ENCODE measurements at regions not wholly inside any gene's neighbourhood (a gene's known extent, or its start where the extent isn't known, plus 50 kb on each side); places are given as distances from the start of the nearest gene placed in this dataset.

GRCh38 chr1:101399222-101399621, 162.4 kb downstream of the S1PR1 start:
- no peak overlapping the region for H3K27ac ChIP-seq (ENCODE audit: low read depth, low read length, poor library complexity, severe bottlenecking)
- H3K27me3 ChIP-seq (replicated peaks; ENCODE audit: insufficient read depth, low read depth, low read length, poor library complexity): no peaks in the 10 kb centered on the region
- no peak overlapping the region for H3K4me3 ChIP-seq (ENCODE audit: low read depth, low read length, poor library complexity, severe bottlenecking)
- H3K9me3 ChIP-seq (ENCODE audit: low read depth, low read length, poor library complexity, severe bottlenecking): no peaks in the 10 kb centered on the region
- no peaks in the 10 kb centered on the region for H3K36me3 ChIP-seq (ENCODE audit: insufficient read depth, low read length, poor library complexity, severe bottlenecking)
- no peaks in the 10 kb centered on the region for H3K4me1 ChIP-seq (ENCODE audit: insufficient read depth, low read length, poor library complexity, severe bottlenecking)
- no peak for TF ChIP-seq CTCF (conservative IDR thresholded peaks at IDR 0.05; ENCODE audit: low read depth, low read length)
- TF ChIP-seq EZH2 (IDR thresholded peaks at IDR 0.05; ENCODE audit: borderline replicate concordance, low read depth, low read length, poor library complexity, severe bottlenecking): no peak
- DNase-seq (ENCODE audit: low spot score): no peak
- intact Hi-C loops (cut with micrococcal nuclease; ENCODE audit: unreplicated experiment): no loop called here
- POLR2A ChIA-PET (ENCODE audit: low non-redundant PET): no interaction called here
- BruUV-seq (replicated peaks): no TSS peak
- CTCF ChIA-PET: no interaction called here

DNA sequence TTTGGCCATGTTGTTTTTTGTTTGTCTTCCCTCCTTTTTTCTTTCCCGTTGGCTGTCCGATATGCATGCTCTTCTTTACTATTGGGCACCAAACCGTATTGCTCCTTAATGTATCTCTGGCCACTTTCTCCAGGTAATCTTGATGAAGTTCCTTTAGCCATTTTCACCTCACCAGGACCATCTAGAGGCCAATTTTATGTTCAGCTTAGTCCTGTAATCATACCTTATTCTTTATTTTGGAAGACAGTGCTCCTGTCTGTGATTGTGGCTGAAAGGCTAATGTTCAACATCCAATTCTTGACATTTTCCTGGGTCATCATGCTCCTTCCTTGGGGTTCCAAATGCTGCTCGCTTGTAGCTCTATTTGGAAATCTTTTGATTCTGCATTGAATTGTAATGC, 169.5 kb downstream of the S1PR1 start:
- no peaks in the 10 kb centered on the region for H3K36me3 ChIP-seq (ENCODE audit: insufficient read depth, low read length, poor library complexity, severe bottlenecking)
- H3K27ac ChIP-seq (ENCODE audit: low read depth, low read length, poor library complexity, severe bottlenecking): no peak overlapping the region
- DNase-seq (ENCODE audit: low spot score): no peak
- intact Hi-C loops (cut with micrococcal nuclease; ENCODE audit: unreplicated experiment): no loop called here
- BruUV-seq (replicated peaks): no TSS peak
- H3K27me3 ChIP-seq (replicated peaks; ENCODE audit: insufficient read depth, low read depth, low read length, poor library complexity): no peaks in the 10 kb centered on the region
- TF ChIP-seq CTCF (conservative IDR thresholded peaks at IDR 0.05; ENCODE audit: low read depth, low read length) (no peak), EZH2 (IDR thresholded peaks at IDR 0.05; ENCODE audit: borderline replicate concordance, low read depth, low read length, poor library complexity, severe bottlenecking) (no peak)
- H3K4me1 ChIP-seq (ENCODE audit: insufficient read depth, low read length, poor library complexity, severe bottlenecking): no peaks in the 10 kb centered on the region
- ChIA-PET CTCF (no interaction called here), POLR2A (ENCODE audit: low non-redundant PET) (no interaction called here)
- H3K4me3 ChIP-seq (ENCODE audit: low read depth, low read length, poor library complexity, severe bottlenecking): no peak overlapping the region
- H3K9me3 ChIP-seq (ENCODE audit: low read depth, low read length, poor library complexity, severe bottlenecking): no peaks in the 10 kb centered on the region

DNA sequence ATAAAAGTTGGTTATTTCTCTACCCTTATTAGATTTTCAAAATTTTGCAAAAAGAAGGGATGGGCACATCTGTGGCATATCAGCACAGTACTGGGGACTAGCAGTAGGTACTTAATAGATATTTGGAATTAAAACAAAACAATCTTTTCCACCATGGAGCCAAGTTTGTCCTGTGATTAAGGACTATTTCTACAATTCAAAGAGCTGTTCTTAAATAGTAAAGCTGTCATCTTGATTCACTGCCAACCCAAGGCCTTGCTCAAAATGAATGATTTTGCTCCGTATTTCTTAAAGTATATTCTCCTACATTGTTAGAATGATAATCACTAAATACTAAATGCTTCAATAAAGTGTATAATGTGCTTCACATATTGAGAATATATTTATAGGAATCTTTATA, 169.9 kb downstream of the S1PR1 start:
- BruUV-seq (replicated peaks): no TSS peak
- no peak overlapping the region for H3K27ac ChIP-seq (ENCODE audit: low read depth, low read length, poor library complexity, severe bottlenecking)
- ChIA-PET POLR2A (ENCODE audit: low non-redundant PET) (no interaction called here), CTCF (no interaction called here)
- intact Hi-C loops (cut with micrococcal nuclease; ENCODE audit: unreplicated experiment): no loop called here
- H3K27me3 ChIP-seq (replicated peaks; ENCODE audit: insufficient read depth, low read depth, low read length, poor library complexity): no peaks in the 10 kb centered on the region
- no peak for TF ChIP-seq EZH2 (IDR thresholded peaks at IDR 0.05; ENCODE audit: borderline replicate concordance, low read depth, low read length, poor library complexity, severe bottlenecking)
- no peak for TF ChIP-seq CTCF (conservative IDR thresholded peaks at IDR 0.05; ENCODE audit: low read depth, low read length)
- H3K36me3 ChIP-seq (ENCODE audit: insufficient read depth, low read length, poor library complexity, severe bottlenecking): no peaks in the 10 kb centered on the region
- no peak for DNase-seq (ENCODE audit: low spot score)
- H3K9me3 ChIP-seq (ENCODE audit: low read depth, low read length, poor library complexity, severe bottlenecking): no peaks in the 10 kb centered on the region
- no peak overlapping the region for H3K4me3 ChIP-seq (ENCODE audit: low read depth, low read length, poor library complexity, severe bottlenecking)
- H3K4me1 ChIP-seq (ENCODE audit: insufficient read depth, low read length, poor library complexity, severe bottlenecking): no peaks in the 10 kb centered on the region
